ENCODE measurements at regions not wholly inside any gene's neighbourhood (a gene's known extent, or its start where the extent isn't known, plus 50 kb on each side); places are given as distances from the start of the nearest gene placed in this dataset.

DNA sequence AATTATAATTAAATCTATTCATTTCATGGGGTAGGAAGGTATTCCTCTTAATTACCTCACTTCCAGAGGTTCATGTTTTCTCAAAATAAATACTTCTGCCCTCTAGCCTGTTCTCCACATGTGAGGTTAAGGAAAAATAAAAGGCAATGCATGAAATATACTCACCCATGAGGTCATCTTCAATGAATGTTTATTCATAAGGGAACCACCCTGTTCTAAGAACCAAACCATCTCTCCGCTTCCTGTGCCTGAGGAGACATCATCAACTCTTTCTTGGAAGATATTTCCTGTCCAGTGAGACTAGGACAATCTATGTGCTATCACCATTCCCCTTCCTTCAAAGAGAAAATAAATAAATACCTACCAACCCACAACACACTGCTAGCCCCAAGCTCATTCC lies 513.7 kb upstream of the PLXNA2 start:
- Mint-ChIP-seq H3K36me3 (no peaks in the 10 kb centered on the region), H3K4me3 (no peak overlapping the region), H3K27ac (no peak overlapping the region), H3K4me1 (no peaks in the 10 kb centered on the region), H3K9me3 (no peaks in the 10 kb centered on the region)
- ATAC-seq (no peak), DNase-seq (ENCODE audit: low spot score in 2 of 2) (no peak)

DNA sequence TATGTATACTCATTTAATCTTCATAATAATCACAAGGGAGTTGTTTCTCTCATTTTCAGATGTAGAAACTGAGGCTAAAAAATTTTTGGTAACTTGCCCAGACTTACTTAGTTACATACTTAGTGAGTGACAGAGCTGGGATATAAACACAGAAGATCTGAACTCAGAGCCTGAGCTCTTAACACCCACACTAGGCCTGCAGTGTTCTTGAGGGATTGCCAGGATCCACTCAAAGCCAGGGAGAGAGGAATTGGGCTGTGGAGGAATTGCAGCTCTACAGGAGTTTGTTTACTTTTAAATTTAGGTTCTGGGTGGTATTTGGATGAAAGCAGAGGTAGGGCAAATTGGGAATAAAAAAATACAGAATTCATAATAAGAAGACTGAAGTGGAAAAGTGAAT lies 515.1 kb upstream of the PLXNA2 start:
- DNase-seq (ENCODE audit: low spot score in 2 of 2) (no peak), ATAC-seq (no peak)
- H3K4me1 Mint-ChIP-seq, result no peaks in the 10 kb centered on the region
- no peak overlapping the region for H3K27ac Mint-ChIP-seq
- H3K36me3 Mint-ChIP-seq, result no peaks in the 10 kb centered on the region
- no peaks in the 10 kb centered on the region for H3K9me3 Mint-ChIP-seq
- no peak overlapping the region for H3K4me3 Mint-ChIP-seq

DNA sequence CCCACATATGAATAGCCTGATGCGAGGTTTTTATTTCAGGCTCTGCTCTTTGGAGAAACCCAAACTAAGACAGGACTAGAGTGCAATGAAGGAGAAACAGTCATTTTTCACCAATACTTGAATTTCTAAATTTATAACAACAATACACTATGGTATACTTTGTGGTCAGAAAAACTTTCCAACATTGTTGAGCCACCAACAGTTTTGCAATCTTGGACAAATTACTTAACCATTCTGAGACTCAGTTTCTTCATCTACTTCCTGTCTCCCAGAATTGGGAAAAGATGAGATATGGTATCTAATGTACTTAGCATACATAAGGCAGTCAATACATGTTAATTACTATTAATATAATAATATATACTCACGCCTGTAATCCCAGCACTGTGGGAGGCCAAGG lies 519.8 kb upstream of the PLXNA2 start:
- no peaks in the 10 kb centered on the region for H3K4me1 Mint-ChIP-seq
- H3K27ac Mint-ChIP-seq, result no peak overlapping the region
- H3K4me3 Mint-ChIP-seq, result no peak overlapping the region
- ATAC-seq, result no peak
- no peaks in the 10 kb centered on the region for H3K36me3 Mint-ChIP-seq
- H3K9me3 Mint-ChIP-seq, result no peaks in the 10 kb centered on the region
- no peak for DNase-seq (ENCODE audit: low spot score in 2 of 2)

DNA sequence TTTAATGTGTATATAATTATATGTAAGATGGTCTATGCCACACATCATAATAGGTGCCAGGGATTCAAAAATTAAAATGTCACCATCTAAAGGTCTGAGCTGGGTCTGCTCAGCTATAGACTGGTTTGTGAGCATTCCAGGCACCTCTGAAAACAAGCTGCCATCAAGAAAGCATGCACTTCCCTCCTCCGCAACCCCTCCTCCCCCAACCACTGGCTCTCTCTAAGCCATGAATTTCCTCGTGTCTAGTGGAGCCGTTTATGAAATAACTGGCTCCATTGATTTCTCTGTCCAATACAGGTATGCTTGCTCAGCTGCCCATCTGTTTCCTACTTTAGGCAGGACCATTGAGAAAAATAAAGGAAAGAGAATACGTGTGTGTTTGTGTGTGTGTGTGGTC lies 522.6 kb upstream of the PLXNA2 start:
- Mint-ChIP-seq H3K27ac (no peak overlapping the region), H3K36me3 (no peaks in the 10 kb centered on the region), H3K4me3 (no peak overlapping the region), H3K9me3 (no peaks in the 10 kb centered on the region), H3K4me1 (no peaks in the 10 kb centered on the region)
- ATAC-seq, result no peak
- DNase-seq (ENCODE audit: low spot score in 2 of 2), result no peak

DNA sequence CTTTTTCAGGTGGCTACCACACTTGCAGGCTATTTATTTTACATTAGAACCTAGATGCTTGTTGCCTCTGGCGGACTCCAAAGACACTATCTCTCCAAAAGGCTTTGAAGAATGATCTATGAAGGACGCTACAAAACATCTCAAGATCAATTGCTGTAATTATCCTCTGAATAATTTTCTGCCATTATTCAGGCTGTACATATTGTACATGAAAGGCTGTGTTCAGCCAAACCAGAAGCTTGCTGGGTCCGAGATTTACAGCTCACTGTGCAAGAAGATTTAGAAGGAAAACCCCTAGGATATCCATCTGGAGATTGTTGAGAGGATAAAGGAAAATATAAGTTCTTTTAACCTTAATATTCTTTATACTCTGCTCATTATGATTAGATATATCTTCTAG lies 523.6 kb upstream of the PLXNA2 start:
- Mint-ChIP-seq H3K36me3 (no peaks in the 10 kb centered on the region), H3K9me3 (peaks cover under 1% of the 10 kb centered on the region), H3K4me3 (no peak overlapping the region), H3K4me1 (no peaks in the 10 kb centered on the region), H3K27ac (no peak overlapping the region)
- DNase-seq (ENCODE audit: low spot score in 2 of 2), result no peak
- no peak for ATAC-seq

DNA sequence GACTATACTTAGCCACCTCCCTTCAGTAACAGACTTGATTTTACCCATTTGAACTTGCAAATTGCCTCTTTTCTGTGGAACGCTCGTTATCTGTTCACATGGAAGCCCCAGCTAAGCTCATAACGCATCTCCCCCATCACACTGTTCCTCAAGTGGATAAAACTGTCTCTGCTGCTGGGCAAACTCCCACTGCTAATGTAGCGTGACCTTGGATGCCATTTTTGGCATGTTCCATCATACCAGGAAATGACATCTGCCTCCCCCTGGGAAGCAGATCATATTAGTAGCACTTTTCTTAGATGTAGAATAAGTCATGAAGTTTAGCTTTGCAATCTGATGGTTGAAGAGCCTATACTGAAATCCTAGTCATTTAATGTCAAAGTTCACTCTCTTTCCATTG lies 528.7 kb upstream of the PLXNA2 start:
- ATAC-seq (no peak), DNase-seq (ENCODE audit: low spot score in 2 of 2) (no peak)
- H3K27ac Mint-ChIP-seq, result no peak overlapping the region
- H3K9me3 Mint-ChIP-seq, result peaks cover 4% of the 10 kb centered on the region
- no peaks in the 10 kb centered on the region for H3K36me3 Mint-ChIP-seq
- no peak overlapping the region for H3K4me3 Mint-ChIP-seq
- no peaks in the 10 kb centered on the region for H3K4me1 Mint-ChIP-seq

DNA sequence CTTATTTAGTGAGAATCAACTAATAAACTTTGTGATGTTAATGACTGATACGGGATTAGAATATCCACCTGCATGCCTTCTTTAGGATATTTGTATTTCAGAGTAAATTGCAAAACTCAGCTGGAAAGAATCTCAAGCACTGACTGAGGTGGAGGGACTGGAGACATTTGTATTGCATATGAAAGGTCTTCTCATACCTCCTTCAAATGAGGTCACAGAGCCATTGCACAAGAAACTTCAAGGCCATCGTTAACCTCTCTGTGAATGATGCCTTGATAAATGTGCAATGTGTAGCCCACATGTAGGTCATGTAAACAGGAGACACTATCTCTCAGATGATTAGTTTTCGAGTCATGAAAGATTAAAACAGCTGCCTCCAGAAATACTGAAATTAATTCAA lies 531.7 kb upstream of the PLXNA2 start:
- DNase-seq (ENCODE audit: low spot score in 2 of 2) (no peak), ATAC-seq (no peak)
- no peak overlapping the region for H3K27ac Mint-ChIP-seq
- no peak overlapping the region for H3K4me3 Mint-ChIP-seq
- H3K4me1 Mint-ChIP-seq, result no peaks in the 10 kb centered on the region
- peaks cover 4% of the 10 kb centered on the region for H3K9me3 Mint-ChIP-seq
- no peaks in the 10 kb centered on the region for H3K36me3 Mint-ChIP-seq

DNA sequence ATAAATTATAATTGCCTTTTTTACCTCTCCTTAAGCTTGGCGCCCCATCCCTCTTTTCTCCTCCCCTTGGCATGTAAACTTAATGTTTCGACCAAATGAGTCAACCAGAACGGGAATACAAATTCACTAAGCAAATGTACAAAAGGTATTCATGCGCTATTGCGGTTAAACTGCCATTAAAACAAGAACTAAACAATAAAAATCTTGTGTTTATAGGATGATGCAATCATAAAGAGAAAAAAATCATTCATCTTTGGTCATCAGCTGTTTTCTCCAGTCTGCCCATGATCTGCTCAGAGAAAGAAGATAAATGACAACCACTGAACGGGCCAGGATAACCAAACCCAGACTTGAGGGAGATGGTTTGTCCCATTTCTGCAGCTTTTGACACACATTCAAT lies 534.2 kb upstream of the PLXNA2 start:
- H3K27ac Mint-ChIP-seq, result no peak overlapping the region
- H3K9me3 Mint-ChIP-seq, result peaks cover 2% of the 10 kb centered on the region
- ATAC-seq (no peak), DNase-seq (ENCODE audit: low spot score in 2 of 2) (no peak)
- H3K4me3 Mint-ChIP-seq, result no peak overlapping the region
- H3K36me3 Mint-ChIP-seq, result no peaks in the 10 kb centered on the region
- H3K4me1 Mint-ChIP-seq, result no peaks in the 10 kb centered on the region

DNA sequence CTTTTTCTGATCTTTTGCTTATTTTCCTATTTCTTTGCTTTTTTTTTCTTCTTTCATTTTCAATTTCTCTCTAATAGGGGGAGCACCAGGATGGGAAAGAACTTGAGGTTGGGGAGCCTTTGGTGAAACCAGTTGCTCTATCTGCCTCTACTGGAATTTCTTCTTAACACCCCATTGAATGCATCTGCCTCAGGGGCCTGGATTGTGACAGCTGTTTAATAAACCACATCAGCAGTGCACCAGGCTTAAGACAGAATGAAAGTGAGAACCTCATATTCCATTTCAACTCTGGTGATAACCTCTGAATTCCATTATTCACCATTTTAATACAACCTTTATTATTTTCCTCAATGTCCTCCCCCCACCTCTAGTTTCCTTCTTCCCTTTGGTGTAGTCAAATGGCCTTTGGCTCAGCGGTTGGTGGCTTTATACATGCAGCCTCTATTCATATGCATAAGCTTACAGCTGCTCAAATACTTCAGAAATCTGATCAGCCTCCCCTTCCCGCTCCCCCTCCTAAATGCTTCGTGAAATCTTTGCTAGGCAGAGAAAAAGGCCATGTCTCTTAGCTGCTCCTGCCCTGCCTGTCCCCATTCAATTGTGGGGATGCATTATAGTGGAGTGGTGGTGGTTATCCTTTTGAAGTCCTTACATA lies 537.3 kb upstream of the PLXNA2 start:
- no peak for DNase-seq (ENCODE audit: low spot score in 2 of 2)
- no peaks in the 10 kb centered on the region for H3K36me3 Mint-ChIP-seq
- H3K9me3 Mint-ChIP-seq, result no peaks in the 10 kb centered on the region
- H3K27ac Mint-ChIP-seq, result no peak overlapping the region
- H3K4me3 Mint-ChIP-seq, result no peak overlapping the region
- no peak for ATAC-seq
- H3K4me1 Mint-ChIP-seq, result no peaks in the 10 kb centered on the region

DNA sequence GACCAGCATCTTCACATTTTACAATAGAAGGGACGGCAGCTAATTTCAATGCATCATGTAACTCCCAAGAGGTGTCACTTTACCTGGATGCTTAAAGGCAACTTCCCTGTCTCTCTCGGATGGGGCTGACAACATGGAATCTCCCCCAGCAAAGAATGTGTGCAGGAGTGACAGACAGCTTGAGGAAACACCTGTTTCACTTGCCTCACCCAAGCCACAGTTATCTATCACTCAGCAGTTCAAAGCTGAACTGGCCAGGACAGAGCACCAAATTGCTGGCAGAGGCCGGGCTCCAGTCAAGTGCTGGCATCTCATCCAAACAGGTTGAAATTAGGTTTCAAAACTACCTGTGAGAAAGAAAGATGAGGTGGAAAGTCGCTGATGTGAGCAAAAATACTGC lies 538.0 kb upstream of the PLXNA2 start:
- H3K27ac Mint-ChIP-seq, result no peak overlapping the region
- DNase-seq (ENCODE audit: low spot score in 2 of 2) (no peak), ATAC-seq (no peak)
- no peak overlapping the region for H3K4me3 Mint-ChIP-seq
- H3K36me3 Mint-ChIP-seq, result no peaks in the 10 kb centered on the region
- H3K4me1 Mint-ChIP-seq, result no peaks in the 10 kb centered on the region
- no peaks in the 10 kb centered on the region for H3K9me3 Mint-ChIP-seq

DNA sequence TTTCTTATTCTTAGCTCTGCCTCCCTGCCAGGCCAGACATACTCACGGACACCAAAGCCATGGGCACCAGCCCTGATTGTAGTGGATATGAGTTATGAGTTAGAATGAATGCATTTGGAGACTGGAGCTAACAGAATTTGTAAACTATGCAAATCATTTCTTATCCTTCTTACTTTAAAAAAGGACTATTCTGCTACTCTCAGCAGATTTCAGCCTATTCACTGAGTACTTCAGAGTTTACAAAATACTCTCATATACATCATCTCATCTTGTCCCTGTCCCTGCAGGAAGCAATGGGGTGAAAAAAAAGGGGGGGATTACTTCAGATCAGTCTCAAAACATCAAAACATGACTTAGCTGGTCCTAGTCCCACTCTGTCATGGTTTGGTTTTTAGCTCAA lies 541.4 kb upstream of the PLXNA2 start:
- no peak for ATAC-seq
- no peak overlapping the region for H3K4me3 Mint-ChIP-seq
- no peak for DNase-seq (ENCODE audit: low spot score in 2 of 2)
- no peaks in the 10 kb centered on the region for H3K36me3 Mint-ChIP-seq
- H3K4me1 Mint-ChIP-seq, result no peaks in the 10 kb centered on the region
- H3K27ac Mint-ChIP-seq, result no peak overlapping the region
- no peaks in the 10 kb centered on the region for H3K9me3 Mint-ChIP-seq

DNA sequence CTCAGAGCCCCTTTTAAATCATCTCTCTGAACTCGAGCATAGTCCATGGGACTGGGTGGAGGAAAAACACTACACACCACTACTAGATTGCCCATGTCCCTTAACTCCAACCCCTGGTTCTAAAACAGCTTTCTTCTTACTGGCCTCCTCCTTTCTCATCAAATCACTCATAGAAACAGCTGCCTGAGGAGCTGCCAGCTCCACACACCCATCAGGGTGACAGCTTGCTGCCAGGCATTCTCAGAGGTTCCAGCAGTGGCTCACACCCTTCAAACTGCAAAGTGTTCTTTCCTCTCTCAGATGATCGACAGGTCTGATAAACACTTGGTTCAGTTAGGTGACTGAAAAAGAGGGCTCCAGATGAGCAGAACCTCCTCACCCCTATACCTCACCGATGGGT lies 543.0 kb upstream of the PLXNA2 start:
- ATAC-seq (no peak), DNase-seq (ENCODE audit: low spot score in 2 of 2) (no peak)
- Mint-ChIP-seq H3K4me3 (no peak overlapping the region), H3K4me1 (no peaks in the 10 kb centered on the region), H3K27ac (no peak overlapping the region), H3K36me3 (no peaks in the 10 kb centered on the region), H3K9me3 (no peaks in the 10 kb centered on the region)

DNA sequence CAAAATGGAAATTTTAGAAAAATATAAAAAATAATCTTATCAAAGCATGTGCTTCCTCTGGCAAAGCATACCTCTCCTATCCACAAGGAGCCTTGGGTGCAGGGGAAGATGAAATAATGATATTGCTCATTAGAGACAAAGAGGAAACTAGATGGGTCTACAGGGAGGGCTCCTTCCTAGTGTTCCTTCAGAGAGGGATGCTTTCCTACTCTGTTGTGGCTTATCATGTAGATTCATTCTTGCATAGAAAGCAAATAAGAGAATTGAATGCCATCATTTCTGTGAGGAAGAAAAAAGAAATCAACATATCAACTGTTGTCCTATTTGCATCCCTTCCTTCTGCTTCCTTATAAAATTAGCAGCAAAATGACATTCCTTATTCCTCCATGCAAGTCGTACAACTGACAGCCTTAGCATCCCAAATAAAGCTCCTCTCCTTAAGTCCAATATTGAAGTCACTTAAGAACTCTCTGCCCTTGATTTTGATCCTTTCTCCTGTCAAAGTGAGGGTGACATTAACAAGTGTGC lies 543.9 kb upstream of the PLXNA2 start:
- Mint-ChIP-seq H3K27ac (no peak overlapping the region), H3K36me3 (no peaks in the 10 kb centered on the region), H3K4me1 (no peaks in the 10 kb centered on the region), H3K4me3 (no peak overlapping the region), H3K9me3 (no peaks in the 10 kb centered on the region)
- DNase-seq (ENCODE audit: low spot score in 2 of 2) (no peak), ATAC-seq (no peak)

DNA sequence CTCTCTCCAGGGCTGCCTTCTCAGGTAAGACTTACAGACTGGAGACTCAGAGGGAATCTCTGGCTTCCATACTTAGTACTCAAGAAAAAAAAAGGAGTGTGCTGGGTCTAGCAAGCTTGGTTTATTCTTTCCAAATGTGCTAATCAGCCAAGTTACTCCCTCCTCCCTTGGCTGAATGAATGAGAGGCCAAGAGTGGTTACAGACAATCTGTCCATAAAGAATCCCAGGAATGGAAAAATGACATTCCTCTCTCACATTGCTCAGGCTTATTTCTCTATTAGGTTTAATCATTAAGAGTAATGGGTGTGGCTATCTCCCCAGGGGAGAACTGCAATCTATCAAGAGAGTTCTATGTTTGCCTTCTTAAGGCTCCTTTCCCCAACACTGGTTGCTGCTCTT lies 547.3 kb upstream of the PLXNA2 start:
- H3K4me3 Mint-ChIP-seq, result no peak overlapping the region

DNA sequence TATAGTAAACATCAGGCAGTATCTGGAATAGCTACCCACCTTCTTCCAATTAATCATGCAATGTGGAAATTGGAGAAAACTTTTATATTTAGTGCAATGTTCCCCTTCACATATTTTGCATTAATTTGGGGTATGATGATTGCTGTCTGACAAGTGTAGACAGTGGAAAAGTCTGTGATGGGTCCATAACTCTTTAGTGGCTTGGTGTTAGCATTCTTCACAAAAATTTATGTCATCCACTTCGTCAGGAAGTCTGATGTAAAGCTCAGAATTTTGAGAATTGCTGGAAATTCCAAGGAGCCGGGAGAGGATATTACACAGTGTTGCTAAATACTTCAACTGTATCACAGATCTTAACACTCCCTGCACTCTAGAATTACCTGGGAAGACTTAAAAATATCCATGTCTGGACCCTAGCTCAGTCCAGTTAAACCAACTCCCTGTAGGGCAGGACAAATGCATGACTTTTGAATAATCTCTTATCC lies 549.7 kb upstream of the PLXNA2 start:
- Mint-ChIP-seq H3K27ac (no peak overlapping the region), H3K4me3 (no peak overlapping the region), H3K9me3 (peaks cover 3% of the 10 kb centered on the region), H3K4me1 (no peaks in the 10 kb centered on the region), H3K36me3 (no peaks in the 10 kb centered on the region)
- DNase-seq (ENCODE audit: low spot score in 2 of 2) (no peak), ATAC-seq (no peak)

More for the DNA sequence above, 547.3 kb upstream of the PLXNA2 start:
- DNase-seq (ENCODE audit: low spot score in 2 of 2) (no peak), ATAC-seq (no peak)
- Mint-ChIP-seq H3K9me3 (peaks cover 3% of the 10 kb centered on the region), H3K4me1 (no peaks in the 10 kb centered on the region), H3K36me3 (no peaks in the 10 kb centered on the region), H3K27ac (no peak overlapping the region)

DNA sequence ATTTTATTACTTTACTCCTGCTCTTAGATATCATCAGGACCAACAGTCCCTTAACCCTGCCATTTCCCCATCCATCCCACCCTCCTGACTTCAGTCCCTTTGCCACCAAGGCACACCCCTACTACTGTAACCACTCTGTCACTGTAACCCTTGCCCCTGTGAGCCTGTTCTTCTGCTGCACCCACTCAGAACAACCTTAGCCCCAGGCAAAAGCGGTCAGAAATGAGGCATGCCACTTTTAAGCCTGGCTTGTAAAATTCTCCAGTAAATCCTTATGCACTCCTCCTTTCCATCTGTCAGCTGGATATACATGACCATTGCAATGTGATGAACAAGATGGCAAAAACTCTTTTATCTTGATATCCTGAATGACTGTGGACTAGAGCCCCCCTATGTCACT lies 555.0 kb upstream of the PLXNA2 start:
- no peak for DNase-seq (ENCODE audit: low spot score in 2 of 2)
- ATAC-seq, result no peak
- no peaks in the 10 kb centered on the region for H3K36me3 Mint-ChIP-seq
- H3K9me3 Mint-ChIP-seq, result peaks cover 3% of the 10 kb centered on the region
- no peaks in the 10 kb centered on the region for H3K4me1 Mint-ChIP-seq
- no peak overlapping the region for H3K4me3 Mint-ChIP-seq
- no peak overlapping the region for H3K27ac Mint-ChIP-seq
